Type B pancreatic cell (in vitro differentiated cells): ENCODE measurements at regions not wholly inside any gene's neighbourhood (a gene's known extent, or its start where the extent isn't known, plus 50 kb on each side); places are given as distances from the start of the nearest gene placed in this dataset.

Source experiments
- DNase-seq: peaks from one replicate; pipeline ENCODE4 v3.0.0; 2021; ENCODE audit warnings: mixed read lengths; ENCODE audit not compliant: unreplicated experiment; ENCODE audit errors: extremely low spot score
- H3K27ac Mint-ChIP-seq: 2 replicates; pipeline ENCODE4 v1.8.0; 2021; ENCODE audit warnings: mild to moderate bottlenecking, mixed read lengths
- H3K27me3 Mint-ChIP-seq: 2 replicates; pipeline ENCODE4 v1.8.0; 2021; ENCODE audit warnings: mixed read lengths
- H3K36me3 Mint-ChIP-seq: 2 replicates; pipeline ENCODE4 v1.8.0; 2021; ENCODE audit warnings: mixed read lengths
- H3K4me1 Mint-ChIP-seq: one replicate; pipeline ENCODE4 v1.8.0; 2021; ENCODE audit warnings: mixed read lengths; ENCODE audit not compliant: unreplicated experiment
- H3K4me3 Mint-ChIP-seq: 2 replicates; pipeline ENCODE4 v1.8.0; 2021; ENCODE audit warnings: mild to moderate bottlenecking, mixed read lengths
- H3K9me3 Mint-ChIP-seq: 2 replicates; pipeline ENCODE4 v1.8.0; 2021; ENCODE audit warnings: mixed read lengths
- TF ChIP-seq, protein P1 (sequence below): fragments of 200-600 bp; sonication (generic); conservative IDR thresholded peaks from 2 replicates; pipeline ENCODE4 v1.5.0; 2021; ENCODE audit warnings: antibody characterized with exemption, mild to moderate bottlenecking

GRCh38 chr11:127143251-127143650 lies 142.7 kb upstream of the KIRREL3 start:
- Mint-ChIP-seq H3K9me3 (no peaks in the 10 kb centered on the region), H3K27me3 (peaks cover 20% of the 10 kb centered on the region), H3K4me3 (no peak overlapping the region), H3K27ac (no peak overlapping the region), H3K36me3 (no peaks in the 10 kb centered on the region), H3K4me1 (peaks cover 6% of the 10 kb centered on the region)
- TF ChIP-seq, protein P1, sequence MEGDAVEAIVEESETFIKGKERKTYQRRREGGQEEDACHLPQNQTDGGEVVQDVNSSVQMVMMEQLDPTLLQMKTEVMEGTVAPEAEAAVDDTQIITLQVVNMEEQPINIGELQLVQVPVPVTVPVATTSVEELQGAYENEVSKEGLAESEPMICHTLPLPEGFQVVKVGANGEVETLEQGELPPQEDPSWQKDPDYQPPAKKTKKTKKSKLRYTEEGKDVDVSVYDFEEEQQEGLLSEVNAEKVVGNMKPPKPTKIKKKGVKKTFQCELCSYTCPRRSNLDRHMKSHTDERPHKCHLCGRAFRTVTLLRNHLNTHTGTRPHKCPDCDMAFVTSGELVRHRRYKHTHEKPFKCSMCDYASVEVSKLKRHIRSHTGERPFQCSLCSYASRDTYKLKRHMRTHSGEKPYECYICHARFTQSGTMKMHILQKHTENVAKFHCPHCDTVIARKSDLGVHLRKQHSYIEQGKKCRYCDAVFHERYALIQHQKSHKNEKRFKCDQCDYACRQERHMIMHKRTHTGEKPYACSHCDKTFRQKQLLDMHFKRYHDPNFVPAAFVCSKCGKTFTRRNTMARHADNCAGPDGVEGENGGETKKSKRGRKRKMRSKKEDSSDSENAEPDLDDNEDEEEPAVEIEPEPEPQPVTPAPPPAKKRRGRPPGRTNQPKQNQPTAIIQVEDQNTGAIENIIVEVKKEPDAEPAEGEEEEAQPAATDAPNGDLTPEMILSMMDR = no peak
- DNase-seq = no peak

DNA sequence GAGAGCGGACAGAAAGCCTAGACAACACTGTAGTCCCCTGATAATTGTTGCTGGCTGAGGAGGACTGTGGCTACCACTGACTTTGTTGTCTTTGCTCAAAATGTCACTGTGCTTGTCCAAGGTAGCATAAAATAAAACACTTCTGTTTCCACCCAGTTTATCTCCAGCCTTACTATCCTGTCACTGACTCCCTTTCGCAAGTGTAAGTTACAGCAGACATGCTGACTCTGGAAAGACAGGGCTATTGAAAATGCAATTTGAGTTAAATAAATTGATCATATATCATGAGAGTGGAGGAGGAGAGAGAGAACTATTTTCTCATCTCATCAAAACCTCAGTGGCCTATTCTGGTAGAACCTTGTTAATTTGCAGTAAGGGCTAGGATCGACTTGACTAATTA lies 138.0 kb upstream of the KIRREL3 start:
- H3K27me3 Mint-ChIP-seq = peaks cover 24% of the 10 kb centered on the region
- no peak overlapping the region for H3K4me3 Mint-ChIP-seq
- H3K27ac Mint-ChIP-seq = no peak overlapping the region
- H3K36me3 Mint-ChIP-seq = no peaks in the 10 kb centered on the region
- no peak for DNase-seq
- peaks cover 15% of the 10 kb centered on the region for H3K4me1 Mint-ChIP-seq
- no peaks in the 10 kb centered on the region for H3K9me3 Mint-ChIP-seq
- TF ChIP-seq, protein P1 = no peak

GRCh38 chr11:127137771-127138280 lies 137.3 kb upstream of the KIRREL3 start:
- TF ChIP-seq, protein P1 = no peak
- H3K4me3 Mint-ChIP-seq = peak overlapping the region; percentile 20
- peaks cover 15% of the 10 kb centered on the region for H3K4me1 Mint-ChIP-seq
- peaks cover 29% of the 10 kb centered on the region for H3K27me3 Mint-ChIP-seq
- no peaks in the 10 kb centered on the region for H3K36me3 Mint-ChIP-seq
- no peak for DNase-seq
- H3K27ac Mint-ChIP-seq = no peak overlapping the region
- H3K9me3 Mint-ChIP-seq = no peaks in the 10 kb centered on the region

GRCh38 chr11:127136438-127136837 lies 135.9 kb upstream of the KIRREL3 start:
- H3K27ac Mint-ChIP-seq = no peak overlapping the region
- H3K9me3 Mint-ChIP-seq = no peaks in the 10 kb centered on the region
- H3K4me3 Mint-ChIP-seq = no peak overlapping the region
- TF ChIP-seq, protein P1 = peak; percentile 36
- H3K4me1 Mint-ChIP-seq = peaks cover 15% of the 10 kb centered on the region
- H3K36me3 Mint-ChIP-seq = no peaks in the 10 kb centered on the region
- DNase-seq = no peak
- H3K27me3 Mint-ChIP-seq = peaks cover 28% of the 10 kb centered on the region

DNA sequence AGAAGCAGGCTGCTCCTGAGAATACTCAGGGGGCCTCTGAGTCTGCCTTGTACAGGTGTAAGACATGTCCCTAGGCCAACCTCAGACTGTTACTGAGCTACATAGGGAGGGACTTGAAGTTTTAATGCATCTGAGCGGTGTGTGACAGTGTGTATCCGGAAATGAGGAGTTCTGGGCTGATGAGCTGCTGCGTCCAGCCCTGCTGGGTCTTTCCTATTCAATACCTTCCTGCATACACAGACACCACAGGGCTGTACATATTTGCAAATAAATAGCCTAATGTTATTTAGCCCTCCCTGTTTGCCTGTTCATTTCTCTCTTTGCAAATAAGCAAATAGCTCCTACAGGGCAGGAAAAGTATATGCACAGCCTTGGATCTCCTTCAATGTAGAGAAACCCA lies 134.7 kb upstream of the KIRREL3 start:
- H3K27me3 Mint-ChIP-seq = peaks cover 24% of the 10 kb centered on the region
- peaks cover 15% of the 10 kb centered on the region for H3K4me1 Mint-ChIP-seq
- TF ChIP-seq, protein P1 = no peak
- no peaks in the 10 kb centered on the region for H3K36me3 Mint-ChIP-seq
- H3K9me3 Mint-ChIP-seq = no peaks in the 10 kb centered on the region
- no peak overlapping the region for H3K4me3 Mint-ChIP-seq
- no peak for DNase-seq
- H3K27ac Mint-ChIP-seq = no peak overlapping the region

DNA sequence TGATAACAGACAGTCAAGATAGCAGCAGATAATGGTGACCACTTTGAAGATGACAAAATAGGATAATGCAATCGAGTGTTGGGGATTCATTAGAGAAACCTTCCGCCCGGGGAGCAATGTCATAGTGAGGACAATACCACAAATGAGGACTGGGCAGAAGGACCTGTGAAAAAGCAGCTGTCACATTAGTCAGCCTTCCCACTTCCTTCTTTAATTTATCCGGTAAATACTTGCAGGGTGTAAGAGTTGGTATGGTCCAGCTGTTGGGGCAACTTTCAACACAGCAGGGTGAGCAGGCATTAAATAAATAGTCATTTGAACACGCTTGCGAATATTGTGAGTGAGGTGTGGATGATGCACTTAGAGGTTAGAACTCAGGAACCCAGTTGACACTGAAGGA lies 132.5 kb upstream of the KIRREL3 start:
- DNase-seq = no peak
- Mint-ChIP-seq H3K36me3 (no peaks in the 10 kb centered on the region), H3K4me1 (peaks cover 8% of the 10 kb centered on the region), H3K27me3 (peaks cover 12% of the 10 kb centered on the region), H3K27ac (no peak overlapping the region), H3K4me3 (no peak overlapping the region), H3K9me3 (no peaks in the 10 kb centered on the region)
- TF ChIP-seq, protein P1 = no peak
